ENCODE measurements at regions not wholly inside any gene's neighbourhood (a gene's known extent, or its start where the extent isn't known, plus 50 kb on each side); places are given as distances from the start of the nearest gene placed in this dataset.

DNA sequence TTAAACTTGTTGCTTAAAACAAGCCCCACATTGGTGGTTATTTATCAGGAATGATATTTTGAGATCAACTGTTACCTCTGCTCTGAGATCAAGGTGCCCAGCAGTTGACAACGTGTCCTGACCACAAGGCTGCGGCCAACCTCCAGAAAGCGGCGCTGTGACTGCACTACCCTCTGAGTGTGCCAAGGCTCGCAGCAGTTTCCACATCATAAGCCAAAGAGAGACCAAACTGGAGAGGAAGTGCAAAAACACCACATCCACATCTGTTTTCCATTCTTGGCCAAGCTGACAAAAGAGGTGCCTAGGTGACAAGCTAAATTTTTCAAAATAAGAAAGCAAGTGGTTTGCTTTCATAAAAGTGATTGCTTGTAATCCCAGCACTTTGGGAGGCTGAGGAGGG lies 410.8 kb upstream of the POU3F3 start:
- no peak for TF ChIP-seq POLR2A (IDR thresholded peaks at IDR 0.05; ENCODE audit: low read length)
- TF ChIP-seq GATA1 (IDR thresholded peaks at IDR 0.05; ENCODE audit: low read depth, low read length), result no peak
